ENCODE measurements at regions not wholly inside any gene's neighbourhood (a gene's known extent, or its start where the extent isn't known, plus 50 kb on each side); places are given as distances from the start of the nearest gene placed in this dataset.

DNA sequence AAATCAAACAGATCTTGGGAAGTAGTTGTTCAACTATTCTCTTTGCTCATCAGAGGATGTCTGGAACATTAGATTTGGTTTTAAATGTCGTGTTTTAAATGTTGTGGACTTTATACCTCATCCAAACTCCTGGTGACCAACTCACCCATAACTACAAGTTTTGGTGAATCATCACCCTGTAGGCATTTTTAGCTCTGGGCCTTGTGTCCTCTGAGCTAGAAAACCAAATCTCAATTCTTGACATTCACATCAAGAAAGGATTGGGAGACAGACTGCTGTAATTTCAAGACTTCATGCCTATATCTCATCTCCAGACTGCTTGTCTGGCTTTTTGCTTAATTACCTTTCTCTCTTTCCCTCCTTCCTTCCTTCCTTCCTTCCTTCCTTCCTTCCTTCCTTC lies 228.5 kb upstream of the ROBO2 start:
- no peak overlapping the region for H3K4me3 ChIP-seq (ENCODE audit: low read depth, low read length)
- DNase-seq (ENCODE audit: low read depth), result no peak

DNA sequence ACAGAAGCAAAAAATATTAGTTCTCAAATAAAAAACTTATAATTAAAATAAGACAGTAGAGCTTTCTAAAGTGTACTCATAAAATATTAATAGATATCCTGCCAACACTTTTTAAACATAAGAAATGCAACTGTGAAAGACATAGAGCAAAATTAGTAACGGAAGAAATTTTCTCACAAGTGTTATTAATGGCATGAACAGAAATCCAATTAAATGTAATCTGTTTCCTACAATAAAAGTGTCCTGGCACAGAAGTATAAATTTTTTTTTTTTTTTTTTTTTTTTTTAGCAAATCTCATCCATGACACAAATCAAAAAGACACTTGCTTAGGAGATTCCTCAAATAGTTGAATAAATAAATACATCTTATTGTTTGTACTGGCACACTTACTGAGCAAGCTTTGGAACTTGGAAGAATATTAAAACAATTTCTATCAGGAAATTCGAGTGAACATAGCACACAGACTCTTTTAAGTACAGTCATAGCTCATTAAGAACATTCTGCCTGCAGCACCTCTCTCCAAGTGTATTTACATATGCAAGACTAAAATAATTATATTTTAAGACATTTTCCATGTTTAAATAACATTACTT lies 227.2 kb upstream of the ROBO2 start:
- H3K4me3 ChIP-seq (ENCODE audit: low read depth, low read length), result no peak overlapping the region
- DNase-seq (ENCODE audit: low read depth), result no peak

DNA sequence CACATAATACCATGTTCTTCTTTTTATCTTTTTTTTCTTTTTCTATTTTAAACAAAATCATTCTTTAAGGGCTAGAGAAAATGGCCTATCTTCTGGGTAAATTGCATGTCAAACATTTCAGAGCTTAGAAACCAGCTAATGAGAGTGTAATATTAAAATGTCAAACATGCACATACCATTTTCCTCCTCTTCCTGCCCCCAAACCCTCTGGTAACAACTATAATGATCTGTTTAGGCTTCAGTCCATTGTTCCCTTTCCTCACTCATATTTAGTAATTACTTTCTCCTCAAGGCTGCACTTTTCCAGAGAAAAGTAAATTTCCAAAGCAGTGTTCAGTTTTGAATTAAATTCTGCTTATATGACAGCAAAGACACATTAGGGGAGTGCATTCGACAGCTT lies 224.3 kb upstream of the ROBO2 start:
- DNase-seq (ENCODE audit: low read depth), result no peak
- H3K4me3 ChIP-seq (ENCODE audit: low read depth, low read length), result no peak overlapping the region

DNA sequence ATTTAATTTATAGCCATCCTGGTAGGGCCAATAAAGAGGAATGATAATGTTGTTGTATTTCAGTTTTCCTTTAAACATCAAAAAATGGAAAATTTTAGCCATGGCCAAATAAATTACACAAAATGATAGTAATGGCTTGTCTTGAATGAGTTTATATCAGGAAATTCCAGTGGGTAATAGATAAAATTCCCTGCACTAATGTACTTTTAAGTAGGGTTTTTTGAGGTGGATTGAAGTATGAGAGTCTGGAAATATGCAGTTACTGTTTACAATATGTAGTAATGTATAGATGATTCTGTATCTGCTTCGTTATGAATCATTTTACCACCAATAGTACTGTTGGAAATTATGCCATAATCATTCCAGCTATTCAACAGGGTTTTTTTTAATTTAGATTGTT lies 219.4 kb upstream of the ROBO2 start:
- no peak for DNase-seq (ENCODE audit: low read depth)

DNA sequence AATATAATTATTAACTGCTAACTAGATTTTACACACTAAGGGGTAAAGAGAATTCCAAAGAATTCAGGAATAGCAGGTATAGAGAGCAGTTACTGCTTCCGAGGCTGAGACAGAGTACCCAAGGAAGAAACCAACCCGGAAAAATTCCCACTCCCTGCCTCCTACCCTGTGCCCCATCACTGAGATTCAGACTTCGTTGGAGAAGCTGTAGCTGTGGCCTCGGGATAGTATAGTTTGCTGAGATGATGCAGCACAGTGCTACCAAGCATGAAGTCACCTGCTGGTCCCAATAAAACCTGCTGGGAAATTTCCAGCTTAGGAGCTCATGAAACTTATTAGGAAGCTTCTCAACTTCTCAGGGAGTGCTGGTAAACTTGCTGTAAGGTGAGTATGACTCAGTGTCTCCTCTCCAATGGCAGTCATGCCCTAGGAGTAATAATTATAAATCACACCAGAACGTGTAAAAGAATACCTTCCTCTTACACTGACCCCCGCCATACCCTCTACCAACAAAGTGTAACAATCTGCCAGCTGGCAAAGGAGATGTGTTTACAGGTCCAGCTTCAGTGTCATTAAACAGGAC lies 215.2 kb upstream of the ROBO2 start:
- no peak for DNase-seq (ENCODE audit: low read depth)
- no peak overlapping the region for H3K4me3 ChIP-seq (ENCODE audit: low read depth, low read length)

More for the DNA sequence above, 219.4 kb upstream of the ROBO2 start:
- no peak overlapping the region for H3K4me3 ChIP-seq (ENCODE audit: low read depth, low read length)

DNA sequence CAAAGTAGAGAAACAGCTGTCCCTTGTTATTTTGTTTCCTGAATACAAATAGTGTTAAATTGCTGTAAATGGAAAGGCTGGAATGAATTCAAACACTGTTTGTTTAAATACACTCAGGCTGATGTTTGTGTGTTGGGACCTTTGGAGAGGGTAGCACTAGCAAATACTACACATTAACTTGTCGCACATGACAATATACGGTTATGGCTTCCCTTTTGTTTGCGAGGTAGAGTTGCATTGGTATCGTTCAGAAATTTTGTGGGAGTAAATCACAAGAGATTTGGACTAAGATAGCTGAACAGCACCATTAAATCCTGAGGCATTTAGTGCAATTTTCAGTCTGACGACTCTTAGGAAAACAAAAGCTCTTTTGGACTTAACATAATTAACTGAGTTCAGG lies 213.0 kb upstream of the ROBO2 start:
- no peak overlapping the region for H3K4me3 ChIP-seq (ENCODE audit: low read depth, low read length)
- no peak for DNase-seq (ENCODE audit: low read depth)

DNA sequence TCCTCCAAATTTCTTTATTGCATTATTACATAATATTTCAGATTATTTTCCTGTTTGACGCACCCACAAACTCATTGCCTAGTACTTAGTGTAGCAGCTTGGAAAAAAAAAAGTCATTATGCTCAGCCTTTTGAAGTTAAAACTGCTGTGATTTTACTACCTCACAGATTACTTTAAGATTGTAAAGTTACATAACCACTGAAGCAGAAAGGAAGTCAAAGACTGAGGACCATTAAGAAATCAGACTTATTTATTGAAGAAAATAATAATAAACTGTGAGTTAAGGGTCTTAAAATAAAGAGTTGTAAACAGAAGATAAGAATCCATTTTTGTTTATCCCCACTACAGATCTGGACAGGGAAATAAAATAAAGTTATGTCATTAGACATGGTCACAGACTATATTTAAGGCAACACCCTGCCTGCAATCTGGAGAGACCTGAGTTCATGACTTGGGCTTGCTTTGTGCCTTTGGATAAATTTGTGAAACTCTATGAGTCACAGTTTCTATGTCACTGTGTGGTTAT lies 212.1 kb upstream of the ROBO2 start:
- DNase-seq (ENCODE audit: low read depth), result no peak
- no peak overlapping the region for H3K4me3 ChIP-seq (ENCODE audit: low read depth, low read length)

DNA sequence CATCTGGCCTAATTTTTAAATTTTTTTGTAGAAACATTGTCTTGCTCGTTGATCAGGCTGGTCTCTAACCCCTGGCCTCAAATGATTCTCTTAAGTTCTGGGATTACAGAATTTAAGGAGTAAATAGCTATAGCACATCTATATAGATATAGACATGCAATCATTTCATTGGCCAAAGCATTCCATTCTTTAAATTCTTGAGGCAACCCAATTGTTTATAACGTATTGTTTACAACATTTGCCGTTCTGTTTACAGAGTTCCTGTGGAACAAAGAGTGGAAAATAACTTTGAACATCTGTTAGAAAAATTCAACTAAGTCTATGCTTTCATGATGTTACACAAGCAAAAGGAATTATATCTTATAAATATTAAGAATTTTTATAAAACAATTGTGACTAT lies 205.2 kb upstream of the ROBO2 start:
- no peak for DNase-seq (ENCODE audit: low read depth)

DNA sequence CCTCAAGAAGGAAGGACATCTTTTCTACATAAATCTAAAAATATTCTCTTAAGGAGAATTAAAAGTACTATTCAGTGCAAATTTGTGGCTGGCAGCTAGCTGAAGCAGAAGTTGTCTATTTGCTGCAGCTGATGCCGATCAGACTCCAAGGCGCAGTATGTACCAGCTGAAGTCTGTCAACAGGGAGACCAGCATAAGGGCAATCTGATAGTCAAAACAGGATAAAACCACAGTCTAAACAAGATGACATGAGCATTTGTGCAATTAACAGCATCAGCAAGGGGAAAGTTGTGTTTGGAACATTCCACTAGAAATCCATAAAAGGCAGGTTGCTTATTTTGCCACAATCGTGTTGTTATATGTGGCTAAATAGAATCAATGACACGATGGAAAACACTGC lies 198.2 kb upstream of the ROBO2 start:
- H3K4me3 ChIP-seq (ENCODE audit: low read depth, low read length), result no peak overlapping the region
- DNase-seq (ENCODE audit: low read depth), result no peak

More for the DNA sequence above, 205.2 kb upstream of the ROBO2 start:
- no peak overlapping the region for H3K4me3 ChIP-seq (ENCODE audit: low read depth, low read length)

DNA sequence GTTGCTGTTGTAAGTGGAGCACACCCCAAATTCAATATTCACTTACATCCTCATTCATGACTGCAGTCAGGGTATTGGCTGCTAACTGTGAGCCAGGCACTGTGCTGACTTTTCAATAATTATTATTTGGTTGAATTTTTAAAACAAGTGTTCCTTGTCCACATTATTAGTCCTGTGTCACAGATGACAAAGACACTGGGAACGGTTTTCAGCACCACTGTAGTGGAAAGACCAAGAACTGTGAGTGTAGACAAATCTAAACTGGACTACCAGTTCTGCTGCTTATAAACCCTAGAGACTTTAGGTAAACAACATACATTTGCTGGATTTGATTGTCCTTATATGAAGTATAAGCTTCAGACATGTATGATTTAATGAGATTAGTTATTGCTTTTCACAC lies 197.7 kb upstream of the ROBO2 start:
- no peak overlapping the region for H3K4me3 ChIP-seq (ENCODE audit: low read depth, low read length)
- DNase-seq (ENCODE audit: low read depth), result no peak

DNA sequence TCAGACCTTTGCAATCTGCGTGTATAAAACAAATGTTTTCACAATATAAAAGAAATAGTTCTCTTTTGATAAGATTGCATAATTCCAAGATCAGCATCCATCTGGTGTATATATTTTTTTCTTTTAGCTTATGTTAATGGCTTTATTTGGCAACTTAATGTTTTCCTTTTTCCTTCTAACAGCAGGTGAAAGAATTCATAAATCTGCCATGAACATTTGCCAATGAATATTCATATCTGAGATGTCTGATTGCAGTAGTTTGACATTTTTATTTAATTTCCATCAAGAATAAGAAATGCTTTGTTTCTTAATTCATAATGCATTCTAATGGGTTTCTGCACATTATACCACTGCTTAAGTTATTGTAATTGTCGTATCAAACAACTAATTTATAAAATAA lies 184.4 kb upstream of the ROBO2 start:
- no peak overlapping the region for H3K4me3 ChIP-seq (ENCODE audit: low read depth, low read length)
- DNase-seq (ENCODE audit: low read depth), result no peak

DNA sequence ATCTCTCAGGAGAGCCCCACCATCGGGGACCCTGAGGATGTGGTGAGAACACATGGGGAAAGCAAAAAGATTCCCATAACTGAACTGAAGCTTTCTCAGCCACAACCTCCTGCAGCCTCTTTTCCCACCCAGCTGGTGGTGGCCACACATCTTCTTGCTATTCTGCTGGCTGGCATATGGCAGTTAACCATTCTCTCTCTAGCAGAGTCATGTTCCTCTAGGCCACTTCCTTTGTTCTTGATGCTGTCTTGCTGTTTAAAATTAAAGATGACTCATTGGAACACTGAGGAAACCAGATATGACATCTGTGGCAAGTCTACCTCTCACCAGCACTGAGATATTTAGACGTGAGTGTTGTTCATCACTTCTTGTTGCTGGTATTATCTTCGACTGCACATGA lies 180.3 kb upstream of the ROBO2 start:
- DNase-seq (ENCODE audit: low read depth), result no peak
- H3K4me3 ChIP-seq (ENCODE audit: low read depth, low read length), result no peak overlapping the region

DNA sequence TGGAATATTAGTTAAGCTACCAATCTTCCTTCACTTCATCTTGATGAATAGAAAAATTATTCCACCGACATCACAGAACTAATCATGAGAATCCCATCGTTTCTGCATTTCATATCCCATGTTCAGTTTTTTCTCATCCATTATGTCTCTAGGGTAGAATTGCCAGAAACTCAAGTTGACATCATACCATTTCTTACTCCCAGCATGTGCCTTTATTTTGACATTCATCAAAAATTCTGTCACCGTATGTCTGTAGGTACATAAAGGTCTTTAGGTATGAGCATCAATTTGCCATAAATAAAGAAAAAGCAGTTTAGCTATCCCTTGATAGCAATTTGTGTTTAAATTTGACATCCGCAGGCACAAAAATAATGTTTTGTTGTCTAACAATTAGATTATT lies 175.5 kb upstream of the ROBO2 start:
- H3K4me3 ChIP-seq (ENCODE audit: low read depth, low read length), result no peak overlapping the region
- DNase-seq (ENCODE audit: low read depth), result no peak

DNA sequence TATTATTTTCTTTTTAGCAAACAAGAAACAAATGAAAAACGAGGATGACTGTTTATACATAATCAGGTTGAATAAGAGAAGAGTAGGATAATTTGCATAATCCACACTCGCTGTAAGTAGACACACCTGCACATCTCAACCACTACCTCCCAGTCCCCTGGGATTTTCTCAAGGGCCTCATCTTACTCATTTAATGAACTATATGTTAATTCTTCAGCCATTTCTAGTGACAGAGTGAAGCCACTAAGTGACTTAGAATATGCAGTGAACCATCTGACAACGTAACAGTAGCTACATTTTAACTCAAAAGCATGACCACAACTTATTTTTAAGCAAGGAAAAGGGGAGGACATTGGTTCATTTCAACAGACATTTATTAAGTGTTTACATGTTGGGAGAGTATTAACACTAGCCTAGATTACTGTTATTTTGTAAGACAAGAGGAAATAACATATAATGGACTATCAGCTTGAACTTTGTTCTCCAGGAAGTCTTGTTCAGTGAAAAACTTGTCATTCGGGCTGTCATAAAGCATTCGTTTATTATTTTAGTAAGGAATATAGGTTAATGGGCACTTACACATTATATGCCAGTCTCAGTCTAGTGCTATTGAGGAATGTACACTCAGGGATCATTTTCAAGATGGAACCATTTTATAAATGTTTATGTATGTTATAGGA lies 173.0 kb upstream of the ROBO2 start:
- DNase-seq (ENCODE audit: low read depth), result no peak
- H3K4me3 ChIP-seq (ENCODE audit: low read depth, low read length), result no peak overlapping the region

DNA sequence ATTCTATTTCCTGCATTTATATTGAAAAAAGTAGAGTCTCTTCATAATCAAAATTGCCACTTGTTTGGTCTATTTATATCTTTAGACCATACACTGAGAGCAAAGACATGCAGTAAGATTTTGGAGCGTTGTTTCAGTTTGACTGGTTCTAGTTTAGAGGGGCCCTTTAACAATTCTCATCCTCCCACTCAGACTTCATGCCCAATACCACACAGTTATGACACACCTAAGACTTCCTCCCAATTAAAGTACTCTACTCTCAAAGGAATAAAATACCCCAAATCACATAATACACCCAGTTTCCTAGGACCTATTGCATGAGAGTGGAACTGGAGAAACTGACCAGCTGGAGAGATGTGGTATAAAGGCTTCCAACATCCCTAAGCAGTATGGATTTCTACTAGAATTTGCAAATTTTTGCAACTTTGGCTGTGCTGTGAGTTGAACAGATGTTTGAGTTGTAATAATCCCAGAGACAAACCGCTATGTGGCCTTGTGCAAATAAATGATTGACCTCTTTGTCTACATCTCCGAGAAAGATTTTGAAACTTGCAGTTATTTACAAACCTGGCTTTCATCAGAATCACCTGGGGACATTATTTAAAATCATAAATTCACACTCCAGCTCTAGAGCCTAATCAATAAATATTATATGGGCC lies 170.0 kb upstream of the ROBO2 start:
- no peak overlapping the region for H3K4me3 ChIP-seq (ENCODE audit: low read depth, low read length)
- DNase-seq (ENCODE audit: low read depth), result no peak

DNA sequence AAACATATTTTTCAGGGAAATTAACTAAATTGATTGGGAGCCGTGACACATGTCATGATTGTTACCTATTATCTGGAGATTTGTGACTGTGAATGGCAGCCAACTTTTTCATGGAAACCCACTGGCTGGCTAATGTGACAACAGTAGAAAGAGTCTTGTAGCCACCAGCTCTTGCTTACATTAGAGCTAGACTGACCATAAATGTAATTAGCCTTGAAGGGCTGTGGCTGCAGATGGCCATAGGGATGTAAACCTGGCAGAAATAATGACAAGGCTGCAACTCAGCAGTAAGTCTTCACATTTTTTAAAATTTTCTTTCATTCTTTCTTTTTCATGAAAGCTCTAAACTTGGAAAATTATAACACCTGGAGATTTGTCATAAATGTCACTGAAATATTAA lies 168.2 kb upstream of the ROBO2 start:
- H3K4me3 ChIP-seq (ENCODE audit: low read depth, low read length), result no peak overlapping the region
- DNase-seq (ENCODE audit: low read depth), result no peak

DNA sequence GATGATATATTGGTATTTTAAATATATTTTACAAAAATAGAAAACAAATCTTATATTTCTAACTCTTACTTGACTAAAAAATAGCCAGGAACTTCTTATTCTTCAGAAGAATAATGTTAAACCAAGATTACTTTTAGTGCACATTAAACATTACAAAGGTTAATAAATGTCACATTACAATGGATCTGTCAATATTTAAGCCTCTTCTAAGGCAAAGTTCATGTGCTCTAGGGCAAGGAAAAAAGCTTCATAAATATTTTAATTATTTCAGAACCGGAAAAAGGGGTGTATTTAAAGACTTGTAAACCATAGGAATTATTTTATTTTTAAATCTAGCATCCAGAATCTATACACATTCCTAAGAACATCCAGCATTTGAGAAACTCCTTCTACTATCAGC lies 166.9 kb upstream of the ROBO2 start:
- no peak overlapping the region for H3K4me3 ChIP-seq (ENCODE audit: low read depth, low read length)
- DNase-seq (ENCODE audit: low read depth), result no peak

DNA sequence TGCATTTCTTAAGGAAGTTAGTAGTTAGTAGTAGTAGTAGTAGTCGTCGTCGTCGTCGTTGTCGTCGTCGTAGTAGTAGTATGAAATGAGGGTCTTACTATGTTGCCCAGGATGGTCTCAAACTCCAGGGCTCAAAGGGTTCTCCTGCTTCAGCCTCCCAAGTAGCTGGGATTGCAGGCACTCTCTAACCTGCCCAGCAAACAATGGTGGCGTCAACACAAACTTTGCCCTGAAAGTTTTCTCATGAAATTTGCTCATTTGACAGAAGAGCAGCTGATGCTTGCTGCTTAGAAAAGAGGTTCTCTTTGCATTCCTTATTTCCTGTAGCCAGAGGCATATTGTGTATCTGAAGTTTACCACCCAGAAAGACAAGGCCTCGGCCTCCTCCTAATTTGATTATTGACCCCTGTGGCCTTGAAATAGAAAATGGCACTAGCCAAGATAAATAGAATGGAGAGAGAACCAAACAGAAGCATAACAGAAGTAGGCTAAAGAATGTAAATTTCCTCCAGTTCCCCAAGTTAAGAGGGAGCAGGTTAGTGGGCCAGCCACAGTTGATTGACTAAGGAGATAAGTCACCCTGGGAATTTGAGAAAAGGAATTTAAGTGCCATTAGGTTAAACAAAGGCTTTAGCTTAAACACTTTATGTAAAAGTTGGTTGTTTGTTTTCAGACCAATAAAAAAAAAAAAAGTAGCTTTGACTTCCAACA lies 166.2 kb upstream of the ROBO2 start:
- H3K4me3 ChIP-seq (ENCODE audit: low read depth, low read length), result no peak overlapping the region
- DNase-seq (ENCODE audit: low read depth), result no peak

DNA sequence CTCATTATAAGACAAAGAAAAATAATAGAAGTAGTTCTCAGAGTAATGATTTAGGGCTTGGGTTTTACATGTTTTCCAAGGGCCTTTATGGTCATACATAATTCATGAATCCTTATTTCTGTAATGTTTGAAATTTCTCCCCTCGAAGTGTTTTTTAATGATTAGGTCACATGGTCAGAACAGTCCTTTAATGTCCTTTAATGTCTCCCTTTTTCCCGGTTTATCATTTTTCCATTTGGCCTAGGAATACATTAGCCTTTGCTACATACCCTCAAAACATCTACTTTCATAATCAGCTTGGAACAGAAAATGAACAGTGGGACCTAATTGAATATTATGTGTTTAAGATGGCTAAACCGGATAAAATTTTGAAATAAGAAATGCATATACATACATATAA lies 159.9 kb upstream of the ROBO2 start:
- no peak for DNase-seq (ENCODE audit: low read depth)
- no peak overlapping the region for H3K4me3 ChIP-seq (ENCODE audit: low read depth, low read length)

Data from skeletal muscle cell (primary cell).